Inferior parietal cortex (tissue), 1 donor: ENCODE measurements at regions not wholly inside any gene's neighbourhood (a gene's known extent, or its start where the extent isn't known, plus 50 kb on each side); places are given as distances from the start of the nearest gene placed in this dataset.
A peak's percentile ranks its signal among the peaks of the same experiment; 100 is the strongest.
"Not testable (repeated sequence)": the region's sequence is repeated elsewhere in the genome, so short reads cannot be mapped to it uniquely, and the experiment has no call there.

Source experiments
- DNase-seq: peaks from one replicate; pipeline ENCODE4 v3.0.0-alpha.2; 2016; ENCODE audit errors: extremely low spot score

- no peak for DNase-seq
These were observed 103.7 kb upstream of the VWC2 start for GRCh38 chr7:49669692-49670260.

GRCh38 chr7:49670991-49671390 lies 102.4 kb upstream of the VWC2 start:
- no peak for DNase-seq

- DNase-seq: no peak
These were observed 80.9 kb upstream of the VWC2 start for GRCh38 chr7:49692516-49692915.

- no peak for DNase-seq
These were observed 77.5 kb upstream of the VWC2 start for GRCh38 chr7:49695971-49696370.

- DNase-seq: no peak
These were observed 72.6 kb upstream of the VWC2 start for GRCh38 chr7:49700841-49701240.

- no peak for DNase-seq
These were observed 71.3 kb upstream of the VWC2 start for GRCh38 chr7:49702099-49702498.

- DNase-seq: no peak
These were observed 70.1 kb upstream of the VWC2 start for GRCh38 chr7:49703337-49703736.

GRCh38 chr7:49703881-49704280 lies 69.6 kb upstream of the VWC2 start:
- DNase-seq: no peak

- no peak for DNase-seq
These were observed 67.3 kb upstream of the VWC2 start for GRCh38 chr7:49706106-49706505.

- DNase-seq: peak; percentile 3
These were observed 65.5 kb upstream of the VWC2 start for GRCh38 chr7:49707891-49708290.

GRCh38 chr7:49708590-49708989 lies 64.8 kb upstream of the VWC2 start:
- DNase-seq: no peak

GRCh38 chr7:49711072-49711723 lies 62.2 kb upstream of the VWC2 start:
- DNase-seq: not testable (repeated sequence)

- DNase-seq: no peak
These were observed 59.3 kb upstream of the VWC2 start for GRCh38 chr7:49714182-49714581.

- DNase-seq: no peak
These were observed 58.0 kb upstream of the VWC2 start for GRCh38 chr7:49715486-49715885.

- DNase-seq: no peak
These were observed 55.9 kb upstream of the VWC2 start for GRCh38 chr7:49717547-49717946.

GRCh38 chr7:49718760-49719159 lies 54.7 kb upstream of the VWC2 start:
- no peak for DNase-seq

GRCh38 chr7:49721441-49721840 lies 52.0 kb upstream of the VWC2 start:
- no peak for DNase-seq
